ENCODE measurements at regions not wholly inside any gene's neighbourhood (a gene's known extent, or its start where the extent isn't known, plus 50 kb on each side); places are given as distances from the start of the nearest gene placed in this dataset.

DNA sequence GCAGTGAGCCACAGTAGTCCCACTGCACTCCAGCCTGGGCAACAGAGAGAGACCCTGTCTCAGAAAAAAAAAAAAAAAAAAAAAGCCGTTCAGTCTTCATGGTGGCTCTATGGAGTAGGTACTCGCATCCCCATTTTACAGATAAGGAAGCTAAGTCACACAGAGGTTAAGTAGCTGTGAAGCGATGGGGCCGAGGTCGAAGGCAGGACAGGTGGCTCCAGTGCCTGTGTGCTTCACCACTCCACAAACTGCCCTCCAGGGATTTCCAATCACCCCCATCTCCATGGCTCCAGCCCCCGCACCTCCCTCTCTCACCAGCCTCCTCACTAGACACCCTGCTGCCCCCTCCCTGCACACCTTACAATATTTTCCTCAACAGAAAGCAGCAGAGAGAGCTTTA is 61.9 kb downstream of the SYF2 start:
- TF ChIP-seq, protein P1, sequence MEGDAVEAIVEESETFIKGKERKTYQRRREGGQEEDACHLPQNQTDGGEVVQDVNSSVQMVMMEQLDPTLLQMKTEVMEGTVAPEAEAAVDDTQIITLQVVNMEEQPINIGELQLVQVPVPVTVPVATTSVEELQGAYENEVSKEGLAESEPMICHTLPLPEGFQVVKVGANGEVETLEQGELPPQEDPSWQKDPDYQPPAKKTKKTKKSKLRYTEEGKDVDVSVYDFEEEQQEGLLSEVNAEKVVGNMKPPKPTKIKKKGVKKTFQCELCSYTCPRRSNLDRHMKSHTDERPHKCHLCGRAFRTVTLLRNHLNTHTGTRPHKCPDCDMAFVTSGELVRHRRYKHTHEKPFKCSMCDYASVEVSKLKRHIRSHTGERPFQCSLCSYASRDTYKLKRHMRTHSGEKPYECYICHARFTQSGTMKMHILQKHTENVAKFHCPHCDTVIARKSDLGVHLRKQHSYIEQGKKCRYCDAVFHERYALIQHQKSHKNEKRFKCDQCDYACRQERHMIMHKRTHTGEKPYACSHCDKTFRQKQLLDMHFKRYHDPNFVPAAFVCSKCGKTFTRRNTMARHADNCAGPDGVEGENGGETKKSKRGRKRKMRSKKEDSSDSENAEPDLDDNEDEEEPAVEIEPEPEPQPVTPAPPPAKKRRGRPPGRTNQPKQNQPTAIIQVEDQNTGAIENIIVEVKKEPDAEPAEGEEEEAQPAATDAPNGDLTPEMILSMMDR (IDR thresholded peaks at IDR 0.05): no peak

DNA sequence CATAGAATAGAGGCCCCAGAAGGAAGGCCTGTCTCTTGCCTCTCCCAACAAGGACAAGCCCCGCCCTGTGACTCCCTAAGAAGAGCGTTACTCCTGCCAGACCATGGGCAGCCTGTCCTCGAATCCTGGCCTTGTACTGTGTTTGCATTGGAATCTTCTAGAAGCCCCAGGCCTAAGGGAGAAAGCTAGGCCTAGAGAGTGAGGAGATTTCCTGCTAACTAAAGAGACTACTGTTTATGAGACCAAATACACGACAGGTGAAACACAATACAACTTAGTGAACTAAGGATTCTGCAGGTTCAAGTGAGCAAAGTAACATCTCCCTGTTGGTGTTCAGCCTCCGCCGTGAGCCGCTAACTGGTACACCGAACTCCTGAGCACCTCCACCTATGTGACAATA is 62.7 kb downstream of the SYF2 start:
- TF ChIP-seq, protein P1 (IDR thresholded peaks at IDR 0.05): no peak

DNA sequence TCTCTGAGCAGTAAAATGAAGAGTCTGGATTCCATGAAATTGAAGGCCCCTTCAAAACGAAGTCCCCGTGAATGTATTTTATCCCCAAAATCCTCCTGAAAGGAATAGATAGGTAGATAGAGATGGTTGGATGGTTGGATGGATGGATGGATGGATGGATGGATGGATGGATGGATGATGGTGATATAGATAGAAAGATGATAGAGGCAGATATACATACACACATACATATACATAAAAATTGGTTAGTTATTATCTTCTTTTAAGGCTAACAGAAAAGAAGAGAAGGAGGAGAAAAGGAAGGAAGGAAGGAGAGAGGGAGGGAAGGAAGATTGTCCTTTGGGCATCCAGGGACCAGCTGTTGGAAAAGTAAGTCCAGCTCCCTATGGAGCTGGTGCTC is 63.1 kb downstream of the SYF2 start:
- TF ChIP-seq, protein P1 (IDR thresholded peaks at IDR 0.05): no peak

DNA sequence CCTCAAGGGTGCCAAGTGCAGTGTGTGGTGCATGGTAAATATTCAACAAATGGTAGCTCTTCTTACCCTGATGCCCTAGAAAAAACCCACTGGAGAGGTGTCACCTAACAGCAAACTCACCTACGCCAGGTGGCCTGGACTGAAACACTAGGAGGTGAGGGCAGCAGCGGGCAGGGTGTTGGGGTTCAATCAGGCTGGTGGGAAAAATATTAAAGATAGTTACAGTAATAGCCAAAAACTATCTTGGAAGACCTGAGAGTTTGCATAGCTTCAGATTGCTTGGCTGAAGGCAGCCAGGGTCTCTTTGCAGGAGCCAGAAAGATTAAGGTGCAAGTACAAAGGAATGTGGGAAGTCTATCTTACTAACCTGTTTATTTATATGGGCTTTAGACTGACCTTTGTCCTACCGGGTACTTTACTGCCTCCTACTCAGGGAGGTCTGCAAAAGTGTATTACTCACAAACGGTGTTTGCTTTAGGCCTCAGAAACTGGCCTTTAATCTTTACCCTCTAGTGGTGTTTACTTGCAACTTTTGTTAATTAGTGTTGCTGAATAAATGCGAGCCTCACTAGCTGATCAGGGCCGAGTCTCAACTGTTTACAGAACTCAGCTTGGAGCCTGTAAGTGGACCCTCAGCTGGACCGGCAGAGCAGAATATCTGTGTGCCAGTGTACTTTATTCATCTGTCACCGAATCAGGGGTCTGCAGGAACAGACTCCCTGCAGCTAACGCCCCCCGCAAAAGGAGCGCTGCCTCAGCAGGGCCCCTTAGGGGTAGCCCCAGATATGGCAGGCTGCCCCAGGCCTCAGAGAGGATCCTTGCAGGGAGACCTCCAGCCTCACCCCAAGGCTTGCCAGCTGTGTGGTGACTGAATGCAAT is 63.9 kb downstream of the SYF2 start:
- TF ChIP-seq, protein P1 (IDR thresholded peaks at IDR 0.05): no peak

DNA sequence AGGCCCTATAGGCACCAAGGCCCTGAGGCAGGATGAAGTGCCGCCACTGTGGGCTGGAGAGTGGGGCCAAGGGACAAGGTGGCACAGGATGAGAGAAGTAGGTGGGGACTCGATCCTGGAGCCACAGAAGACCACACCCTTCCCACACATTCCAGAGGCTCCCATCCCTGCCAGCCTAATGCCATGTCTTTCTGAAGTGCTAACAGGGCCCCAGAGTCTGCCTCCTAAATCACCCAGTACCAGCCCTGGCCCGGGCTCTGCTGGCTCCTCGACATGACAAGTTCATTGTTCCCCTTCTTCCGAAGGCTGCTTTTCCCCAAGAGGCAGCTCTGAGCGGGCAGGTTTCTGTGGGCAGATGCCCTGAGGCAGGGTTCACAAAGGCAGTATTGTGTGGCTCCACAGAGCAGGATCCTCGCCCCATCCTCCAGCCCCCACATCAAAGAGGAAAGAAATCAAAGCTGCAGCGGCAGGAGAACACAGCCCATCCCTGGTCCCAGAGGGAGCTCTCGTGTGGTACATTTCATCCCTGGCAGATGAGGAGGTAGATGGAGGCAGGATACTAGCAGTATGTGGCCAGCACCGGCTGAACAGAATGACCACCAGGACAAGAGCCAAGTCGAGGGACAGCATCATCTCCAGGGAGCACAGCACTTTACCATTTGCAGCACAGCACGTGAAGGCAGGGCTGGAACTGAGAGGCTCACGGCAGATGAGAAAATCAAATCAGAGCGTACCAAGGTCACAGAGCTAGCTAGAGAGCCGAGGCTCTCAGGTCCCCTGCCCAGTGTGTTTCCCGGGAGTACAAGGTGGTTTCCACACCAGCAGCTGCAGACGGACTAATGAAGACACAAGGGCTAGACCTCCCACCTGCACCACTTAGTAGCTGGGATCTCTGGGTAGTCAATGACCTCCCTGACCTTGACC is 64.8 kb downstream of the SYF2 start:
- TF ChIP-seq, protein P1 (IDR thresholded peaks at IDR 0.05): no peak

DNA sequence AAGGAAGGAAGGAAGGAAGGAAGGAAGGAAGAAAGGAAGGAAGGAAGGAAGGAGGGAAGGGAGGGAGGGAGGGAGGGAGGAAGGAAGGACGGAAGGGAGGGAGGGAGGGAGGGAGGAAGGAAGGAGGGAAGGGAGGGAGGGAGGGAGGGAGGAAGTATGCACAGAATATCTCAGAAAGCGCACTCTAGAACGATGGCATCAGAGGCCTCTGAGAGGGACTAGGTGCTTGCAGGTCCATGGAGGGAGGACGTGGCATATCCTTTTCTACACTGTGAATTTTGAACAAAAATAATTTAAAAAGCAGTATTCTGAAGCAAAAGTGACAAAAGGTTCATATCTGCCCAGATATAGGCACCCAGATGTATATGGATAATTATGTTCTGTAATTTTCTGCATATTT is 65.5 kb downstream of the SYF2 start:
- TF ChIP-seq, protein P1 (IDR thresholded peaks at IDR 0.05): no peak

DNA sequence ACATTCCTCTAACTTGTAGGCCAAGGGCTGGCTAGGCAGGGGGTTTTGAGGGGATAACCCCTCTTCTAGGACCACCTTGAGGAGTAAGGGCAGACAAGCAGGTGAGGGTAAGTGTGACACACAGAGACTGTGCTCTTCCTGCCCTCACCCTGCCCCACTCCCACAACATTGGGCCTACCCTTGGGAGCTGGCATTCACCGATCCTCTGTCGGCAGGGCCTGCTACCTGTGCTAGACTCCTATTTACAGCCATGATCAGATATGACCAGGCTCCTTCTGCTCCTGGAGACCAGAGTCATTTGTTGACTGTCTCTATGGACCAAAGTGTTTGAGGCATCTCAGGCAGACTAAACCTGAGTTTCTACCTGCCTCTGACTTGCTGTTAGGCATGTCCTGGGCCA is 68.3 kb downstream of the SYF2 start:
- TF ChIP-seq, protein P1 (IDR thresholded peaks at IDR 0.05): no peak

All from LNCAP (cell line).